GM19025 (cell line): ENCODE measurements at regions not wholly inside any gene's neighbourhood (a gene's known extent, or its start where the extent isn't known, plus 50 kb on each side); places are given as distances from the start of the nearest gene placed in this dataset.
"Not testable (repeated sequence)": the region's sequence is repeated elsewhere in the genome, so short reads cannot be mapped to it uniquely, and the experiment has no call there.

Experiments used
- ATAC-seq: cut with Tn5 transposase; IDR thresholded peaks from one replicate; pipeline ENCODE4 v1.9.1; 2021; ENCODE audit warnings: mild to moderate bottlenecking, low read depth, moderate library complexity; ENCODE audit not compliant: unreplicated experiment

DNA sequence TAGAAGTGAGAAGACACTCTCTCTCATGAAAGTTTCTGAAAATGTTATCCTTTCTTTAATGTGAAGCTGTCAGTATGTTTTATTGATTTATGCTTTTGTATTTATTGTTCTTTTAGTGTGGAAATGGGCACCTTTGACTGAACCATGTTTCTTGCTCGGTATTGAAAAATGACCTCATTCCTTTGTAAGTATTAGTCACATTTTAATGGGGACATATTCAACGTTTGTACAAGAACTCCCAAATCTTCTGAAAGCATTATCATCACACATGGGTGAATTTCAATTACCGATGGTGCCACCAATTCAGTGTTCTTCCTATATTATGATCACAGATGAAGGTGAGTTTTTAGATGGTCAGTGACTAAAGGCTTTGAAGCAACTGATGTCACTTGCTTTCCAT is 371.8 kb upstream of the GCFC2 start:
- no peak for ATAC-seq

DNA sequence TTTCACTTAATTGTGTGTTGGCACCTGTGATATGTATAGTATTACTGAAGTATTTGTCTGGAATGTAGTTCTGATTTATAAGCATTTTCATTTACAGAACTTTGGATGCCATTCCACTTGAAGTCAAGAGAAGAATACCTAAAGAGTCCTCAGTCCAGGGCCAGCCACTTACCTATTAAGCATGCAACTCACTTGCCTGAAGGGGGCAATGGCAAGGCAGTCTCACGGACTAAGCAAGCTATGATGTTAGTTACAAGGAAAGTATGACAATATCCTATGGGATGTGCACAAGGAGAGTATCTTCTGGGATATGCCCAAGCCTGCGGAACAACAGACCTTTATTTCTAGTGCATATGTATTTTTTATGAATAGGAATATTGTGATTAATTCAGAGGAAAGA is 369.4 kb upstream of the GCFC2 start:
- ATAC-seq, result no peak

DNA sequence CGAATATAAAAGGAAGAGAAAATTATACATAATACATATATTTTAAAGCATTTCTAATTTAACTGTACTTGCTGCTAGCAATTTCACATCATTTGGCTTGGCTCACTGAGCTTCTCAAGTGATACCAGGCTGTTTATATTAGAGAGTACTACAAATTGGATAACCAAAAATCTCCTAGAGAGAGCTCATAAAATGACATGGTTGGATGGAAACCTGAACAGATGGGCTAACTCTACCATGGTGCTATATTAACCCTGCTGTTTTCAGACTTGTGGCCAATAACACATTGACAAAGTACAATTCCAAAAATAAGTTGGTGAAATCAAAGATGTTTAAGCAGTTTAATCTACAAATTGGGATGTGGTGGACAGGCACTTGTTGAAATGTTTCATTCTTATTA is 364.4 kb upstream of the GCFC2 start:
- ATAC-seq, result no peak

DNA sequence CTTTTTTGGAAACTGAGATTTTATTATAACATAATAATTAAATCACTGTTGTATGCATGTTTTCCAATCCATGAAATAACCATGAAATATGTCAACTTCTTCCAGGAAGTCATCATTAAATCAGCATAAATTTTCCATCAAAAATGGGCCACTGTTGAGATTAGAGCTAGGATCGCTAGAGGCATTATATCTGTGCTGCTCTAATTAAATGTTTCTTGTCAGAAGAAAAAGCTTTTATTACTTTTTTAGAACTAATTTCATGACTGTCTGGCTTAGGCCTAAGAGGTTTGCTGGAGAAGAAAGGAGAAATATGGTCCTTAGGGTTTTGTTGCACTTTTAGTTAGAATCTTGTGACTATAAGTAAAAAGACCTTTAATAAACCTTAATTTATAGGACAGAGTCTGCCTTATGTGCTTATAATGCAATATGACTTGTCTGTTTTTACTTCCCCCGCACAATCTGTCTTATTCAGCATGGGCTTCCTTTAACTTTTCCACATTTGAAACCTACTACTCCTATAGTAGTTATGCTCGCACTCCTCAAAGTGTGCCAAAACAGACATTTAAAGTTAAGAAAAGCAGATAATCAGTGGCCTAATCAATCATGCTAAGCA is 363.4 kb upstream of the GCFC2 start:
- no peak for ATAC-seq

DNA sequence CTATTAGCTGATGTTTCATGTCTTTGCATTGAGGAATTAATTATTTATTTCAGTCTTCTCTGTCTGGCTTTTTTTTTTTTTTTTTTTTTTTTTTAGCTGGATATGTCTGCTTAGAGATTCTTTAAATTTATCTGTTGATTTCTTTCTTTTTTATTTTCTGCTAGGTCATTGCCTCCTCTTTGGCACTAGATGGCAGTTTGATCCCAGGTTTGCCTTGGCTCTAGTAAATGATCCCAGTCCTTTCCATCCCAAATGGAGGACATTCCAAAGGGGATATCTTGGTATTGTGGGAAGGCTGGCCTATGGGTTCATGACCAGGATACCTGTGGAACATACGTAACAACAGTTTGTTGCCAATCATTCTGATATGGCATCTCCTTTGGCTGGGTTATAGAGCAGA is 339.5 kb upstream of the GCFC2 start:
- no peak for ATAC-seq

DNA sequence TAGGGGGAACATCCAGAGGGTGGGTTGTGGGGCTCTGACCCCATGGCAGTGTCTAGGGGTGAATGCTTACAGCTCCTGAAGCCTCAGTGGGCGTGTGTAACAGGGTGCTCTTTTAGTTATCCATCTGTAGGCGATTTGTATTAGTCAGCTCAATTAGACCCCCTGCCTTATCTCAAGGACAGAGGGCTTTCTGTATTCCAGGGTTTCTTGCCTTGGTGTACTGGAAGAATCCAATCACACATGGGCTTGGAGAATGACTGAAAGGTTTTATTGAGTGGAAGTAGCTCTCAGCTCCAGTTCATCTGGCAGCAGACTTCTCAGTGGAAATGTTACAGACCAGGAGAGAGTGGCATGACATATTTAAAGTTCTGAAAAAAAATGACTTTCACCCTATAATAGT is 334.0 kb upstream of the GCFC2 start:
- no peak for ATAC-seq

DNA sequence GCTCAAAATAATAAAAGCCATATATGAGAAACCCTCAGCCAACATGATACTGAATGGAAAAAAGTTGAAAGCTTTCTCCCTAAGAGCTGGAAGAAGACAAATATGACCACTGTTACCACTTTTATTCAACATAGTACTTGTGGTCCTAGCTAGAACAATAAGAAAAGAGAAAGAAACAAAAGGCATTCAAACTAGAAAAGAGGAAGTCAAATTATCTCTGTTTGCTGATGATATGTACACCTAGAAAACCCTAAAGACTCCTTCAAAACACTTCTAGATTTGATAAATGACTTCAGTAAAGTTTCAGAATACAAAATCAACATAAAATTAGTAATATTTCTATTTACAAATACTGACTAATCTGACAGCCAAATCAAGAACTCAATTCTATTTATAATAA is 328.8 kb upstream of the GCFC2 start:
- ATAC-seq, result no peak

DNA sequence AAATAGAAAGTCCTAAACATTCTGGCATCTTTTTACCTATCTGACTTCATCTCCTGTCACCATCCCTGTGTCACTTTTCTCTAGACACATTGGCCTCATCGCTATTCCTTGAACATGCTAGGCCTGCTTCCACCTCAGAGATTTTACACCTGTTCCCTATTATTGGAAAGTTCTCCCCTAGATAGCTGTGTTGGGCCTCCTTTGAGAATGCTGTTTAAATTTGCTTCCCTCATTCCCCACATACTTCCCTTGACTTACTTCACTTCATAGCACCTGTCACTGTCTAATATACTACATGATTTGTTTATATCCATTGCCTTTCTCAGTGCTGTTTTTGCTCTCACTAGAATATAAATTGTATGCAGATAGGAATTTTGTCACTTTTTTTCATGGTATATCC is 317.0 kb upstream of the GCFC2 start:
- no peak for ATAC-seq

DNA sequence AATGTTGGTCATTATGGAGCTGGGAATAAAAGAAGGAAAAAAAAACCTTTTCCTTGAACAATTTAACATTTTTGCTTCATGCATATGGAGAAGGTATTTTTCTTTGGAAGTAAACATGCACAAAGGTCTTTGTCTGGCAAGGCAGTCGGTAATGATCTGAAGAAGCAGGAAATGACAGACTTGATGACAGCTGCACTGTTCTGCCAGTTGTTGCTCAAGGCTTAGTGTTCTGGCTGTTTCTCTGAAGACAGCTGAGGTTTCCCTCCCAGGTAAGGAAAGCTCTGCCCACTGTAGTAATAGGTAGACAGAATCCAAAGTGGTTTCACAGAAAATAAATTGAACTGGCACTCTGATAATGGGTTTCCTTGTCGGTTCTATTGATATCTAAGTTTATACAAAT is 308.4 kb upstream of the GCFC2 start:
- ATAC-seq, result no peak

DNA sequence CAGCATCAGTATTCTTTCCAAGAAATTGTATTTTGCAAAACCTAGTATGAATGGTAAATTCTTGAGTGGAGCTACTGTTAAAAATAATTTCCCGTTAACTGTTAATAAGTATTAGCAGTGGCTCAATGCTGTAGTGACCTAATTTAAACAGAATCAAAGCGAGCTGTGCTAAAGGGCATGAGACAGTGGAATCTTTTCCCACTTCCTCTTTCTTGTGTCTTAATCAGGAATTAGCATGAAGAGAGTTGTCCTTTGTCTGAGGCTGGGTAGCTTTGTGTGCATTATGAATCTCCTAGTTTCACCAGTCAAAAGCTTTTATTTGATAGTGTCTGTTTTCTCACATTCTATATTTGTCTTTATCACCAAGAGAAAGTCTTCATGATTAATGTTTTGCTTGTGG is 298.8 kb upstream of the GCFC2 start:
- no peak for ATAC-seq

DNA sequence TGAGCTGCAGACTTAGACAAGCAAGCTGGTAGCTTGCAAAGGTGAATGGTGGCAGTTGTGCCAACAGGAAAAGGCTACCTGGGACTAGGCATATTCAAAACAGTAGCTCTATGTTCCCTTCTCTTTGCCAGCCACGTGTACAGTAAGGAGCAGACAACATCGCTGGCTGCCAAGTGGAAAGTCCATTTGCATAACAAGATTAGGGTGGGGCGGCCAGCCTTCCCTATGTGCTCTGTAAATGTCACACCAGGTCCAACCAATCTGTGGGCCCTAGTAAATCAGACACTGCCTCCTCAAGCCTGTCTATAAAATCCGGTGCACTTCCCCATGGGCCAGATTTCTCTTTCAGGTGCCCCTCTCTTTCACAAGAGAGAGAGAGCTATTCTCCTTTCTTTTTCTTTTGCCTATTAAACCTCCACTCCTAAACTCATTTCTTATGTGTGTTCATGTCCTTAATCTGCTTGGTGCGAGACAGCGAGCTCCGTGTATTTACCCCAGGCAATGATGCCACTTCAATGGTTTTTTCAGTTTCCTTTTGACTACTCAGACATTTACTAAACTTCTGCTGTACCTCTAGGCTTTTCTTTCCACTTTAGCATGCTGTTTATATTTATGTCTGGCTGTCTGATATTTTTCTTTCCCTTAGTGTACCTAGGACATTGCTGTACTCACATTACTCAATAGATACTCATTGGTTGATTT is 297.4 kb upstream of the GCFC2 start:
- peak; percentile 78 for ATAC-seq

DNA sequence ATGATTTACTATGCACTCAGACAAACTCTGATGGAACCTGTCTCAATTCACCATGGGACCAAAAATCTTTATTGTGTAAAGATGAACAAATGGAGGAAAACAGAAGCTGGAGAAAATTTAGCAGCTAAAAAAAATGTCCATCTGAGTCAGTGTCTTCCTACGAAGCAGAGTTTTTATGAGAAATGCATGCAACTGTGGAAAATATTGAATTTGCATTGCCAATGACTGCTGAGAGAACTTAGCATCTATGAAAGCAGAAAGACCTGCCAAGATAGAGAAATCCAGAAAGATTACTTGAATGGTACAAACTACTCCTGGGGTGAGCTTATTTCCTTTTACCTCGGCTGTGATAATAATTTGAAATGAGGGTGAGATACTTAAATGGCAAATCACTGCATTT is 289.7 kb upstream of the GCFC2 start:
- ATAC-seq, result no peak

DNA sequence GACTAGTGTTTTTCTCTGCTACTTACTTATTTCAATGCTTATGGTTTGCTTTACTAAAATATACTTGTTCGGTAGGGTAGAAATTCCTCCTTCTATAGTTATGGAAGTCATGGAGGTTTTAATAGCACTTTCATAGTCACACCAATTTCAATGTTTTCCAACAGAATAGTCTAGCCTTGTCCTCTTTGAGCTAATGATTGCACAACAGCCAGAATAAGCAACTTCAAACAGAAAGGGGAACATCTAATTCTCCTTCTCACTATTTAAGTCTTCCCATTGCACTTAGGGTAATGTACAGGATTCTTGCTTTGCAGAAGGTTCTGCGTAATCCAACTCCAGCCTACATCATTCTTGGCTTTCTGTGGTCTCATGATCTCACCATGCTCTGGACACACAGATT is 287.7 kb upstream of the GCFC2 start:
- no peak for ATAC-seq

DNA sequence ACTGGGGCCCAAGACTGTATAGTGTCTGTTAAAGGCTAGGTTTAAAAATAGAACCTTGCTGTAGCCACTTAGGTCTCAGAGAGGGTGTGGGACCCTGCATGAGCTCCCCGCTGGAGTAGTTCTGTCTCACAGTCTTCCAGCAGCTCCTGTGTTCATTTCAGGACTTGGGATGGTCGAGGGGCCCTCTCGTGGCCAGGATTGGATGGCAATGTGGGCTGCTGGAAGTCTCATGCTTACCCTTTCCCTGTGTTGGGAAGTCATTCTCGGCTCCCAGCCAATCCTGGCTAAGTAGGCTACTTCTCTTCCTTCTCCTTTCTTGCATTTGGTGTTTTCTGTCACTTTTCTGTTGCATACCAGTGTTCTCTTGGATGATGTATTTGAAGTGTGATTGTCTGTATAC is 284.0 kb upstream of the GCFC2 start:
- no peak for ATAC-seq

DNA sequence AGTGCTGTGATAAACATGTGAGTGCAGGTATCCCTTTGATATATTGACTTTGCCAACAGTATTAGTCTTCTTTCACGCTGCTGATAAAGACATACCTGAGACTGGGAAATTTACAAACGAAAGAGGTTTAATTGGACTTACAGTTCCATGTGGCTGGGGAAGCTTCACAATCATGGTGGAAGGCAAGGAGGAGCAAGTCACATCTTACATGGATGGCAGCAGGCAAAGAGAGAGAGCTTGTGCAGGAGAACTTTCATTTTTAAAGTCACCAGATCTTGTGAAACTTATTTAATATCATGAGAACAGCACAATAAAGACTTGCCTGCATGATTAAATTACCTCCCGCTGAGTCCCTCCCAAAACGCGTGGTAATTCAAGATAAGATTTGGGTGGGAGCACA is 277.9 kb upstream of the GCFC2 start:
- ATAC-seq, result not testable (repeated sequence)

DNA sequence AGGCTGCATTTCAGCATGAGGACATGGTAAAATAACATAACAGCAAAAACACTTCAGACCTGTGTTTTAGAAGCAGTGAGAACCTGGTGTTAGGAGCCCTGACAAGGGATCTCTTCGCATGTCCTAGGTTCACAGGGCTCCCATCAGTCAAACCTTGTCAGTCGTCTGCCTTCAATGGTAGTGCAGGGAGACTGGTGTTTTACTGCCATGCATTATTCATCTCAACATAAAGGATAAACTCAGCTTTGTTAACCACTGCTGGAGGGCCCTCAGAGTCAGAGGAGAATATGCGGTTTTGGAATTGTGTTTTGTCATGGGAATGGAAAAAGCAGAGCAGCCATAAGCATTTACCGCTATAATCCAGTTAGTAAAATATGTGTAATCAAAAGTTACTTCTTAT is 275.9 kb upstream of the GCFC2 start:
- ATAC-seq, result no peak

DNA sequence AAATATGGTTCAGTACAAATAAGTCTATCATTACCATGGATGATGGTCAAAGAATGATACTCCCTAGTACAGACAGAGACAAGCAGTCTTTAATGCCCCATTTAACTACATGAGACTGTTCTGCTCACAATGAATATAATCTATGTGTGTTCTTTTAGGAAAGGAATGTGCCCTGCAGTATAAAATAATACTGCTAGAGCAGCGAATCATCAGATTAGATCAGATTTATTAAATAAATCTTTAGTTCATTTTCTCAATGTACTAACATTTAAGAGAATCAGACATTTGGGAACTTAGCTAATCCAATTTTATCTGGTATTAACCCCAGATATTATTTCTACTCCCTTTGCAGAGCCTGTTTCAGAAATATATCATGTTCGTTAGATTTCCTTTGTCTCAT is 272.0 kb upstream of the GCFC2 start:
- ATAC-seq, result no peak

DNA sequence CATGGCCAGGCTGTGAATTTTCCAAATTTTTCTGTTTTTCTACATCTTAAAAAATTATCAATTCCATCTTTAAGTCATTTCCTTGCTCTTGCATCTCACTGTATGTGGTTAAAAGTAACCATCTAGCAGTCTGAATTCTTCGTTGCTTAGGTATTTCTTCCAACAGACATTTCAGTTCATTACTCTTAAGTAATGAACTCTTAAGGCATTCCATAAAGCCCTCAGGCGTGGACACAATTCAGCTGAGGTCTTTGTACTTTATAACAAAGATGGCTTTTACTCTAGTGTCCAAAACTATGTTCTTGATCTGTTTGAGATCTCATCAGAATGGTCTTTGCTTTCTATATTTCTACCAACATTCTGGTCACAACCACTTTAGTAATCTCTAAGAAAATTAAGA is 253.9 kb upstream of the GCFC2 start:
- no peak for ATAC-seq

DNA sequence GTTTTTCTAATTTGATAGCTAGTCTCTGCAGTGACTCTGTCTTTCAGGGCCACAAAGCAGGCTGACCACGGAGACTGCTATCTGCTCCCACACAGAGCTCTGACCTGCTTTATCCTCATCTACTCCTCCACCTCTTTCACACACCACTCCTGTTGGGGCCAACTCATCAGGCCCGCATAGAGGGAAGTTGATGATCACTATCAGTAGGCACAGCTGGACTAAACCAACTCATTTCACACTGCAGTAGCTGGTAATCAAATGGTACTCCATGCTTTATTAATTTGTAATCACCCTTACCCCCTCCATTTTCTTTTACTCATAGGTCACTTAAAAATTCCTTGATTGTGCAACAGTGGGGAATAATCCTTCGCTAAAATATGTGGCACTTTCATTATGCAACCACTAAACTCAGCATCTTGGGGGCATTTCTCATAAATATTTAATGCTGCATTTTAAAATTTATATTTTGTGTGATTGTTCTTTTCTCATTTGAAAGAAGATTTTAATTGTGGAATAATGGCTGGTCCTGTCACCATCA is 249.8 kb upstream of the GCFC2 start:
- ATAC-seq, result no peak

DNA sequence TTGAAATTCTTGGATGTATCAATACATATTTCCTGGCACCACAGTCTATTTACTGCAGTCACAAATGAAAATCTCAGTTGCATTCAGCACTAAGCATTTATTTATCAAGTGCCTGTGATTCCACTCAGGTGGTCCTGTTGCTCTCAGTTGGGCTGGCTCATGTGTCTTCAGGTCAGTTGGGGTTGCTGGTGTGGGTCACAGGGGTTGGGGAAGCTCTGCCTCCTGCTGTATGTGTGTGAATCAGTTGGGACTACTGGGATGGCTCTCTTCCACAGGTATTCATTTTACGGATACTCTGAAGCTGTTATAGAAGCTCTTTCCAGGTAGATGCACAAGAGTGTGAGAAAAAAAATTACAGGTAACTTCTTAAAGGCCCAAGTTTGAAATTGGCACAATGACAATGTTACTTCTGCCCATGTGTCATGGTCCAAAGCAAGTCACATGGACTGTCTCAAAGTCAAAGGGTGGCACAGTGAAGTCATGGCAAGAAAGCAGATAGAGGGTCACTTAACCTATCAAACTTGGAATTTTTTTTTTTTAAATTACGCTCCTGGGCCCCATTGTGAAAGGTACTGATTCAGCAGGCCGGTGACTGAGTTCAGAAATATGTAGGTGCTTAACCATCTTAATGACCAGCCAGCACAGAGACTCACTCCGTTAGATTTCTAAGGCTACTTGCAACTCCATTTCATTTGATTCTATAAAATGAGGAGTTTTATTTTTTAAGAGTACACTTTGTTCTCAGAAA is 249.2 kb upstream of the GCFC2 start:
- ATAC-seq, result no peak

DNA sequence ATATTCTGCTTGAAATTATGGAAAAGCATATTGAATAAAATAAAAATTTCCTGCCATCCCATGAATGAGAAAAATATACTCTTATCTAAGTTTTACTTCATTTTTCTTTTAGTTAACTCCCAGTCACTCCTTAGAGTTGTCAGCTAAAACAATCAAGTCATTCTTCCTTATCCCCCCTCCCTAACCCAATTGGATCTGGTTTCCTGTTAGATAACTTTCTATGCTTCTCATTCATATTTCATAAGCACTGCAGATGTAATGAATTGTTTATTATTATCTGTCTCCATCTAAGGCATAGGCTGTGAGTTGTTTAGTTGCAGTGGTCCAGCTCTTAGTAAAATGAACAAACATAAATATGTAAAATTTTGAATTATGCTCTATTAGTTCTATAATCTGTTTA is 244.0 kb upstream of the GCFC2 start:
- ATAC-seq, result no peak

DNA sequence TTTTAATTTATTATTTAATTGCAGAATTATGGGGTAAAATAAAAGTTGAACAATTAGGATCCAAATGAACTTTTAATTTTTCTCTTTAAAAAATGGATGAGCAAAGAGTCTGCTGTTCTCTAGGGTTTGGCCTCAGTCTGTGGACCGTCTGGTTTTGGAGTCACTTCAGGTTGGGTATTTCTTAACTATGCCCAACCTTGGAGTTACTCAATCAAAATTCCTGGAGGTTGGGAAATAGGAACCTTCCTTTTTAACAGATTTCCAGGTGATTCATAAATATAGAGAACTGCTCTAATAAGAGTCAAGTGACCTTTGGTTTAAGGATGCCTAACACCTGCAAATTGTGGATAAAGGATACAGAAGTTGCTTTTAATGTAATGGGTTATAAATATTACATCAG is 241.5 kb upstream of the GCFC2 start:
- no peak for ATAC-seq
